Naive B cell (primary cell): ENCODE measurements at regions not wholly inside any gene's neighbourhood (a gene's known extent, or its start where the extent isn't known, plus 50 kb on each side); places are given as distances from the start of the nearest gene placed in this dataset.

ENCODE experiments used
- ATAC-seq, 2 donors: fragments of 150-1000 bp; cut with Tn5 transposase; 2 replicates each; pipeline ENCODE4 v1.10.0; 2021; ENCODE audit warnings: low read depth in 2 of 2, mild to moderate bottlenecking in 2 of 2, moderate library complexity in 2 of 2
- DNase-seq: peaks from one replicate; pipeline ENCODE4 v3.0.0; 2022
- H3K27ac Mint-ChIP-seq, 6 donors: one replicate each; pipeline ENCODE4 v1.8.0; 2020 to 2022; ENCODE audit warnings: mild to moderate bottlenecking in 6 of 6, mixed read lengths in 6 of 6, moderate library complexity in 5 of 6, inconsistent platforms in 2 of 6
- H3K27me3 Mint-ChIP-seq, 3 donors: one replicate each; pipeline ENCODE4 v1.8.0; 2021 to 2022; ENCODE audit warnings: mixed read lengths in 3 of 3, mild to moderate bottlenecking in 1 of 3
- H3K36me3 Mint-ChIP-seq, 2 donors: one replicate each; pipeline ENCODE4 v1.8.0; 2020 to 2022; ENCODE audit warnings: mixed read lengths in 2 of 2, inconsistent platforms in 1 of 2, mild to moderate bottlenecking in 1 of 2
- H3K4me1 Mint-ChIP-seq, 3 donors: one replicate each; pipeline ENCODE4 v1.8.0; 2020 to 2022; ENCODE audit warnings: mixed read lengths in 3 of 3, inconsistent platforms in 1 of 3, mild to moderate bottlenecking in 1 of 3, moderate library complexity in 1 of 3
- H3K4me3 Mint-ChIP-seq, 8 donors: one replicate each; pipeline ENCODE4 v1.8.0; 2020 to 2022; ENCODE audit warnings: mild to moderate bottlenecking in 8 of 8, mixed read lengths in 8 of 8, moderate library complexity in 8 of 8, inconsistent platforms in 2 of 8
- H3K9me3 Mint-ChIP-seq, 7 donors: one replicate each; pipeline ENCODE4 v1.8.0; 2020 to 2022; ENCODE audit warnings: mixed read lengths in 7 of 7, mild to moderate bottlenecking in 5 of 7, inconsistent platforms in 2 of 7, moderate library complexity in 1 of 7

- H3K4me1 Mint-ChIP-seq: no peaks in the 10 kb centered on the region
- H3K4me3 Mint-ChIP-seq: no peak overlapping the region
- DNase-seq (no peak), ATAC-seq (no peak)
- no peaks in the 10 kb centered on the region for H3K36me3 Mint-ChIP-seq
- peaks cover 0 to 7% (median 0%) of the 10 kb centered on the region in 7 donors for H3K9me3 Mint-ChIP-seq
- no peaks in the 10 kb centered on the region for H3K27me3 Mint-ChIP-seq
- H3K27ac Mint-ChIP-seq: no peak overlapping the region
These were observed 434.5 kb upstream of the TRPC7 start for GRCh38 chr5:136799806-136800372.

GRCh38 chr5:136793300-136793699 lies 428.0 kb upstream of the TRPC7 start:
- H3K9me3 Mint-ChIP-seq: peaks cover 0 to 14% (median 1%) of the 10 kb centered on the region in 7 donors
- H3K27ac Mint-ChIP-seq: no peak overlapping the region
- H3K4me1 Mint-ChIP-seq: no peaks in the 10 kb centered on the region
- no peaks in the 10 kb centered on the region for H3K36me3 Mint-ChIP-seq
- ATAC-seq (no peak), DNase-seq (no peak)
- no peak overlapping the region for H3K4me3 Mint-ChIP-seq
- no peaks in the 10 kb centered on the region for H3K27me3 Mint-ChIP-seq

DNA sequence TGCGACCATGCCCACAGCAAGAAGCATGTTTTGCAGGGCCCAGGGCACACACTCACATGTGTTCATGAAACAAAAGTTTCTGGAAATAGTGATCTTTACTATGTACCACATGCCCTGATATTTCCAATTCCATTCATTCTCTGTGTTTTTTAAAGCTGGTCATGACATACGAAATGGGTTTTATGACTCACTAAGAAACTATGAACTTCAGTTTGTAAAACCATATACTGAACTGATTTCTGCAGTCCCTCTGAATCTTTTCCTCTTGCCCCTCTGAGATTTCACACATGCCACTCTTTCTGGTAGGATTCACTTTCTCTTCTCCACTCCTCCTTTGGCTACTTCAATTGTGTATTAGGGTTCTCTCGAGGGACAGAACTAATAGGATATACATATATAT lies 416.1 kb upstream of the TRPC7 start:
- Mint-ChIP-seq H3K27ac (no peak overlapping the region), H3K36me3 (no peaks in the 10 kb centered on the region), H3K4me3 (no peak overlapping the region), H3K9me3 (peaks cover 0 to 10% (median 2%) of the 10 kb centered on the region in 7 donors), H3K27me3 (no peaks in the 10 kb centered on the region), H3K4me1 (no peaks in the 10 kb centered on the region)
- no peak for ATAC-seq
- DNase-seq: no peak

DNA sequence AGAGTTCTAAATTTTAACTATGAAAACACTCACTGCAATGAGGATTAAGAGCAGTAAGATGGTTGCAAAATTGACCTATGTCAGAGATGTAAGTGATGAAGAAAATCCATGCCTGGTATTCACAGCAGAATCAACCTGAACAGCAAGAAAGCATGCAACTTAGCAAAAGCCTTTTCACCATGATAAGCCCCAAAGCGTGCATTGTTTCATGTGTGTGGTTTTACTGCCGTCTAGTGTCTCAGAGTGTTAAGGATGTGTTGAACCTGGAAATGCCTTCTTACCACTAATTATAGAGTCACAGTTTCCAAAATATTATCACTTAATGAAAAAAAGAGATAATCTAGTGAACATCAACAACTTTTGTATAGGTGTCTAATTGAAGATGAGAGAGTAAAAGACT lies 415.2 kb upstream of the TRPC7 start:
- no peak for DNase-seq
- Mint-ChIP-seq H3K36me3 (no peaks in the 10 kb centered on the region), H3K9me3 (peaks cover 2 to 13% (median 5%) of the 10 kb centered on the region in 7 donors), H3K4me3 (no peak overlapping the region), H3K27me3 (no peaks in the 10 kb centered on the region), H3K4me1 (no peaks in the 10 kb centered on the region), H3K27ac (no peak overlapping the region)
- ATAC-seq: no peak

DNA sequence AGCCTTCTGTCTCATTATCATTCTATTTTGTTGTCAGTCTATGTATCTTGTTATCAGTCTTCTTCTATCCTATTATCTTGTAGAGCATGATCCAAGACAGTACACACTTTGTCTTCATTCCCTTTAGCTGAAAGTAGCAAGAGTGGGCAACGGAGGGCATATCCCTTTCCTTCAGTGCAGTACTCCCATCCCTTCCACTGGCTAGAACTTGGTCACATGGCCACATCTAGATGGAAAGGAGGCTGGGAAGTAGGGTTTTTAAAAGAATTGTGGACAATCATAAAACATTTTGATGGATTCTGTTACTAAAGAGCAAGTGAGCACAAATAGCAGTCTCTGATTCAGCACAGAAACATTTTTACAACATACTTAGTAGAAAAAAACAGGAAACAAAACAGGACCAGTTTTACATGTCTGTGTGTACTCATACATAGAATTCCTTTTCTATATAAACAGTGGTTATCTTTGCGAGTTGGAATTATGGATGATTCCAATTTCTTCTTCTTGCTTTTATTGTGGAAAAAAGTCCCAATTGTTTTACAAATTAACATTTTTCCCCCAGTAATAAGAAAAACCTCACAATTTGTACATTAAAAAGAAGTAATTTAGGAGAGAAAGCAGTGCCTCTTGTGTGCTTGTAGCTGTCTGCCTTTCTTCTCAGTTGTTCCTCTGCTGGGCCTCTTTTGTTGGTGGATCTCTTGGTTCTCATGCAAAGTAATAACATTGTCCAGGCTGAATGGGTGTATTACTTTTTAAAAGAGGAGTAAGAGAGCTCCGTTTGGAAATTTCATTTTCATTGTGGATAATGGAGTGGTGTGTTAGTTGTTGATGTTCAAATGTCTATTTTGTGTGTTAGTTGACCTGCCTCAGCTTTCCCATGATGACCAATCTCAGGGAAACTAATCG lies 410.9 kb upstream of the TRPC7 start:
- no peaks in the 10 kb centered on the region for H3K4me1 Mint-ChIP-seq
- H3K27me3 Mint-ChIP-seq: no peaks in the 10 kb centered on the region
- no peak for ATAC-seq
- no peak overlapping the region for H3K4me3 Mint-ChIP-seq
- no peak overlapping the region for H3K27ac Mint-ChIP-seq
- peaks cover 2 to 10% (median 5%) of the 10 kb centered on the region in 7 donors for H3K9me3 Mint-ChIP-seq
- no peaks in the 10 kb centered on the region for H3K36me3 Mint-ChIP-seq
- no peak for DNase-seq

DNA sequence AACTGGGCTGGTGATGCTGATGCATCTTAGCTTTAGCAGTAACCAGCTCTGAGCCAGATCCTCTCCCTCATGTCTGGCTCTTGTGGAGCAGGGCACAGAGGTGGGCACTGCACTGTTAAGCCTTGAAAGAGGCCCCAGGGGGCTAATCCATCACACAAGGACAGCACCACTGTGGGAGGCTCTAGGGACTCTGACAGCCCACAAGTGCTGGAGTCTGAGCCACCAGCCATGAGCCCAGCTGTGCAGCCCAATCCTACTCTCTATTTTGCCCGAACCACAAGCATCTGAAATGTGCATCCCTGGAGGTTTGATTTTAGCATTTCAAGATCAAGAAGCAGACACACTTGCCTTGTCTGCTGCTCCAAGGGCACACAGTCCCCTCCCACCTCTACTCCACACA lies 407.1 kb upstream of the TRPC7 start:
- peaks cover 2 to 9% (median 4%) of the 10 kb centered on the region in 7 donors for H3K9me3 Mint-ChIP-seq
- H3K27me3 Mint-ChIP-seq: peaks cover 0 to 4% (median 0%) of the 10 kb centered on the region in 3 donors
- peak overlapping the region in 1 of 6 donors; percentile 34 for H3K27ac Mint-ChIP-seq
- H3K4me3 Mint-ChIP-seq: no peak overlapping the region
- no peaks in the 10 kb centered on the region for H3K4me1 Mint-ChIP-seq
- no peaks in the 10 kb centered on the region for H3K36me3 Mint-ChIP-seq
- ATAC-seq (no peak), DNase-seq (no peak)

DNA sequence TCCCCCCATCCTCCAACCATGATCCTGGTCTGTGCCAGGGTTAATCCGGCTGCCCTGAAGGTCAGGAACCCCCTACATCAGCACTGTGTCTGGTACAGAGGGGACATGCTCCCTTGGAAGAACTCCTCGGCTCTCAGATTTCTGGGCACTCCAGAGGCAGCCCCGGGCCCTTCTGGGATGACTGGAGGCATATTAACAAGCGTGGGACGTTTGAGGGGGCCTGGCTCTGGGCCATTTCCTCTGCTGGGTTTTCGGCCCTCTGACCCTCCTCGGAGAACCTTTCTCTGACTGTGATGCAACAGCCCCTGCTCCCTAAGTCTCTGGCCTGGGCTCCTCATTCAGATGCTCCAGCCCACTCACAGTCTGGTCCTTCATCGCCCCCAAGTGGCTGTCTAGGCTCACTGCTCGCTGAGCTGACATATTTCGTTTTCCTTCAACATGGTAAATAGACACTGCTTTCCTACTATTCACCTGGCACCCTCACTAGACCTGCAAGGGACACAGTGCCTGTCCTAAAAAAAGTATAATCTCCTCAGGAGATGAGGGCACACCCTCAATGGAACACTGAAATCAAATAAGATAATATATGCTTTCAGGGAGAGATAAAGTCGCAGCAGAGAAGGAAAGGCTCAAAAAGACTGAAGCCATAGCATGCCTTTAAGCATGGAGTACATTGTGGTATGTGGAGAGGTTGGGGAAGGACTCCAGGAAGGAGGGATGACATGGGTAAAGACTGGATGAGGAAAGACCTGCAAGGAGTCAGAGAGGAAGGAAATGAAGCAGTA lies 404.7 kb upstream of the TRPC7 start:
- Mint-ChIP-seq H3K4me1 (no peaks in the 10 kb centered on the region), H3K36me3 (no peaks in the 10 kb centered on the region), H3K27me3 (peaks cover 0 to 4% (median 0%) of the 10 kb centered on the region in 3 donors), H3K27ac (peak overlapping the region in 1 of 6 donors; percentile 54), H3K9me3 (peaks cover 0 to 4% (median 0%) of the 10 kb centered on the region in 7 donors), H3K4me3 (no peak overlapping the region)
- DNase-seq: no peak
- no peak for ATAC-seq

- Mint-ChIP-seq H3K9me3 (peaks cover 0 to 4% (median 0%) of the 10 kb centered on the region in 7 donors), H3K4me1 (no peaks in the 10 kb centered on the region), H3K27ac (no peak overlapping the region), H3K36me3 (no peaks in the 10 kb centered on the region), H3K27me3 (peaks cover 0 to 4% (median 0%) of the 10 kb centered on the region in 3 donors), H3K4me3 (no peak overlapping the region)
- ATAC-seq (no peak), DNase-seq (no peak)
These were observed 403.7 kb upstream of the TRPC7 start for GRCh38 chr5:136769093-136769492.

DNA sequence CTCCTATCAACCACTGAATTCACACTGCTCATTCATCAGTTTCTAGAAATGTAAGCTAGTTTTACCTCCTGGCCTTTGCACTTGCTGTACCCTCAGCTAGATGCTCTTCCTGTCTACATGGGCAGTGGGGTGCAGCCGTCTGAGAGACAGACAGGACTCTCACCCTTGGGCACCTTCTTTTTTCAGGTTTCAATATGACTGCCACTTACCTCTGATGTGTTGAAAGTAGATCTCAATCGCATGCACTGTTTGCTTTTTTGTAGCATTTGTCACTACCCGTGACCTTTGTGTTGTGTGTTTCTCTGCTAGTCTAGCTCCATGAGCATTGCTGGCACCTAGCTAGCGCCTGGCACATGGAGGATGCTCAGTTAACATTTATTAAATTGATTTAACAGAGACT lies 403.1 kb upstream of the TRPC7 start:
- no peak for ATAC-seq
- H3K27ac Mint-ChIP-seq: no peak overlapping the region

GRCh38 chr5:136766456-136766855 lies 401.1 kb upstream of the TRPC7 start:
- H3K4me1 Mint-ChIP-seq: no peaks in the 10 kb centered on the region
- no peak for DNase-seq
- H3K9me3 Mint-ChIP-seq: peaks cover 0 to 11% (median 2%) of the 10 kb centered on the region in 7 donors
- H3K4me3 Mint-ChIP-seq: peak overlapping the region in 1 of 8 donors; percentile 25
- no peak for ATAC-seq
- no peak overlapping the region for H3K27ac Mint-ChIP-seq
- peaks cover 0 to 4% (median 0%) of the 10 kb centered on the region in 3 donors for H3K27me3 Mint-ChIP-seq
- H3K36me3 Mint-ChIP-seq: no peaks in the 10 kb centered on the region

More for the DNA sequence above, 403.1 kb upstream of the TRPC7 start:
- no peak for DNase-seq
- Mint-ChIP-seq H3K27me3 (peaks cover 0 to 4% (median 0%) of the 10 kb centered on the region in 3 donors), H3K4me1 (no peaks in the 10 kb centered on the region), H3K4me3 (no peak overlapping the region), H3K36me3 (no peaks in the 10 kb centered on the region), H3K9me3 (peaks cover 0 to 6% (median 2%) of the 10 kb centered on the region in 7 donors)

- Mint-ChIP-seq H3K27me3 (no peaks in the 10 kb centered on the region), H3K27ac (no peak overlapping the region), H3K9me3 (peaks cover 0 to 11% (median 2%) of the 10 kb centered on the region in 7 donors), H3K36me3 (no peaks in the 10 kb centered on the region), H3K4me1 (no peaks in the 10 kb centered on the region), H3K4me3 (no peak overlapping the region)
- ATAC-seq: no peak
- DNase-seq: no peak
These were observed 399.3 kb upstream of the TRPC7 start for GRCh38 chr5:136764601-136765000.

- Mint-ChIP-seq H3K27me3 (no peaks in the 10 kb centered on the region), H3K36me3 (no peaks in the 10 kb centered on the region), H3K27ac (no peak overlapping the region), H3K4me1 (no peaks in the 10 kb centered on the region), H3K9me3 (peaks cover 0 to 11% (median 2%) of the 10 kb centered on the region in 7 donors), H3K4me3 (no peak overlapping the region)
- DNase-seq (no peak), ATAC-seq (no peak)
These were observed 398.2 kb upstream of the TRPC7 start for GRCh38 chr5:136763548-136763947.

- ATAC-seq (no peak), DNase-seq (no peak)
- Mint-ChIP-seq H3K27ac (no peak overlapping the region), H3K27me3 (no peaks in the 10 kb centered on the region), H3K36me3 (no peaks in the 10 kb centered on the region), H3K9me3 (peaks cover 0 to 13% (median 3%) of the 10 kb centered on the region in 7 donors), H3K4me3 (no peak overlapping the region), H3K4me1 (no peaks in the 10 kb centered on the region)
These were observed 388.9 kb upstream of the TRPC7 start for GRCh38 chr5:136754216-136754615.
